ENCODE measurements at regions not wholly inside any gene's neighbourhood (a gene's known extent, or its start where the extent isn't known, plus 50 kb on each side); places are given as distances from the start of the nearest gene placed in this dataset.
"Not testable (repeated sequence)": the region's sequence is repeated elsewhere in the genome, so short reads cannot be mapped to it uniquely, and the experiment has no call there.

DNA sequence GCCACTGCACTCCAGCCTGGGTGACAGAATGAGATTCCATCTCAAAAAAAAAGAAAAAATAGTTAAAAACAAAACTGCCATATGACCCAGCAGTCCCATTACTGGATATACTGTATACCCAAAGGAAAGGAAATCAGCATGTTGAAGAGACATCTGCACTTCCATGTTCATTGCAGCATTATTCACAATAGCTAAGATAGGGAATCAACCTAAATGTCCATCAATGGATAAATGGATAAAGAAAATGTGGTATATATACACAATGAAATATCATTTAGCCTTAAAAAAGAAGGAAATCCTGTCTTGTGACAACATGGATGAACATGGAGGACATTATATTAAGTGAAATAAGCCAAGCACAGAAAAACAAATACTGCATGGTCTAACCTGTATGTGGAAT, 160.7 kb downstream of the DUSP6 start:
- DNase-seq (ENCODE audit: low read depth in 2 of 3, low spot score in 2 of 3) = not testable (repeated sequence)

DNA sequence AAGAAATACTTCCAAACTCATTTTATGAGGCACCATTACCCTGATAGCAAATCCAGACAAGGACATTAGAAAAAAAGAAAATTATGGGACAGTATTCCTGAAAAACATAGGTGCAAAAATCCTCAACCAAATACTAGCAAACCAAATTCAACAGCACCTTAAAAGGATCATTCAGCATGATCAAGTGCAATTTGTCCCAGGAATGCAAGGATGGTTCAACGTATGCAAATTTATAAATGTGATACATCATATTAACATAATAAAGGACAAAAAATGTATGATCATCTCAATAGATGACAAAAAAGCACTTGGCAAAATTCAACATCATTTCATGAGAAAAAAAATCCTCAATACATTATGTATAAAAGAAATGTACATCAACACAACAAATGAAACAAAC, 162.9 kb downstream of the DUSP6 start:
- DNase-seq (ENCODE audit: low read depth in 2 of 3, low spot score in 2 of 3) = no peak

DNA sequence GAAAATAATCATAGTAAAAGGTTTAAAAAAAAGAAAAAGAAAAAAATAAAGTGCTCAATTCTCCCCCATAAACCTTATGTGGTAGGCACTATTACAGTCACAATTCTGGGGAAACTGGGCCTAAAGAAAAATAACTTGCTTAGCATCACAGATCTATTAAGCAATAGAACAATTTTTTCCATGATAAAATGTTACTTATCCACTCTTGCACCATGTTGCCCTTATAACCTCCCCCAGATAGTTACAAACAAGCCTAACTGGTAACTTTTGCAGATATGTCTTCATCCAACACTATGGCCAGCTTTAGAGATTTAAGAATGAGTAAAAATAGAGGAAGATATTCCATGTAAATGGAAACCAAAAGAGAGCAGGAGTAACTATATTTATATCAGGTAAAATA, 164.8 kb downstream of the DUSP6 start:
- no peak for DNase-seq (ENCODE audit: low read depth in 2 of 3, low spot score in 2 of 3)

DNA sequence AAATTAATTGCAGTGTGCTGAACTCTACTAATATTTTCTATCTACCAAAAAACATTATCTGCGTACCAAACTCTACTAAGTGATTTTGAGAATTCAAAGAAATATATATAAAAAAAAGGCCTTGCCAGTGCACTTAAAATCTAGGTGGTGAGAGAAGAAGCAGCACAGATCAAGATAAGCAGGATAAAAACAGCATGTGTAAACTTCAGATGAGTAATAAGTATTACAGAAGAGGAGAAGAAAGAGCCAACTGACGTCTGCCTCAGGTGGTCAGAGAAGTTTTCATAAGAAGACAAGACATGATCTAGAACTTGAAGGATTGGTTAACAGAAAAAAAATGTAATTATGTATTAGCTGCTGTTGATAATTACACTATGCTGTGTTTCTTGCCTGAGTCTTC, 166.4 kb downstream of the DUSP6 start:
- no peak for DNase-seq (ENCODE audit: low read depth in 2 of 3, low spot score in 2 of 3)

DNA sequence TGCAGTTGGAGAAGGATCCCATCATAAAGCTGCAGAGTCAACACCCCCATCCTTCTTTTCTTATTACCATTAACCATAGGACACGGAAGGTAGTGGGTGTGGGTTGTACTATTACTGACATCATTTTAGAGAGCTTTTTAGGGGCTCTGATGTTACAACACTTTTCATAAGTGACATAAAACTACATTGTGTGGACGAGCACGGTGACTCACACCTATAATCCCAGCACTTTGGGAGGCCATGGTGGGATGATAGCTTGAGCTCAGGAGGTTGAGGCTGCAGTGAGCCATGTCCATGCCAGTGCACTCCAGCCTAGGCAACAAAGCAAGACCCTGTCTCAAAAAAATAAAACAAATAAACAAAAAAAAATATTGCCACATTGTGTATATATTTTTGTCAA, 167.1 kb downstream of the DUSP6 start:
- DNase-seq (ENCODE audit: low read depth in 2 of 3, low spot score in 2 of 3) = no peak

GRCh38 chr12:89183985-89184435, 168.3 kb downstream of the DUSP6 start:
- DNase-seq (ENCODE audit: low read depth in 2 of 3, low spot score in 2 of 3) = no peak

DNA sequence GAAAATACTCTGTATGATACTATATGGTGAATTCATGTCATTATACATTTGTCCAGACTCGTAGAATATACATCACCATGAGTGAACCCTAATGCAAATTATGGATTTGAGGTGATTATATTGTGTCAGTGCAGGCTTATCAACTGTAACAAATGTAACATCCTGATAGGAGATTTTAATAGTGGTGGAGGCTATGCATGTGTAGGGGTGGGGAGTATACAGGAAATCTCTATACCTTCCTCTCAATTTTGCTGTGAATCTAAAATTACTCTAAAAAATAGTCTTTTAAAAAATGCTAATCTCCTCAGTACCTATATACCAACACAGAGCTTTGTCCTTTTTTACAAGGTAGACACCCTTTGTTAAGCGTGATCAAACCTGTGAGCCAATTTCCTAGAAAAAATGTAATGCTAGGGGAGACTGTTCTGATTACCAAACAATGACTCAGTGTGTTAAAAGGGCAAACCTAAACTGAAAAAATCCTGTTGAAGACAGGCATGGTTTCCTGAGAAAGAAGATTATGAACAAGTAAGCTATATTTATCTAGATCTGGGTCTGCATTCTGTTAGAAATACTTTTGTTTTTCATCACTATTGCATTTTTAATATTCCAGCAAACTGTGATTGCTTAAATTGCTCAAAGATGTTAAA, 170.9 kb downstream of the DUSP6 start:
- DNase-seq (ENCODE audit: low read depth in 2 of 3, low spot score in 2 of 3) = no peak

DNA sequence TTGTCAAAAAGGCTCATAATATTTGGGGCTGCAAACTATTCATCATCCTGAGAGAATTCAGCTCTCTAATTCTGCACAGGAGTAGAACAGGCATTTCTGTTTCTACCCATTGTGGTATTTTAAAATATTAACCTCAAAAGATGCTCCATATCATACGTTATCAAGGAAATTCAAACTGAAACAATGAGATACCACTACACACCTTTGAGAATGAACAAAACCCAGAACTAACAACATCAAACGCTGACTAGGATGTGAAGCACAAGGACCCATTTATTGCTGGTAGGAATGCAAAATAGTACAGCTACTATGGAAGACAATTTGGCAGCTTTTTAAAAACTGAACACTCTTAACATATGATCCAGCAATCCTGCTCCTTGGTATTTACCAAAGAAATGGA, 171.8 kb downstream of the DUSP6 start:
- no peak for DNase-seq (ENCODE audit: low read depth in 2 of 3, low spot score in 2 of 3)

GRCh38 chr12:89179983-89180382, 172.3 kb downstream of the DUSP6 start:
- no peak for DNase-seq (ENCODE audit: low read depth in 2 of 3, low spot score in 2 of 3)

GRCh38 chr12:89179245-89179644, 173.1 kb downstream of the DUSP6 start:
- no peak for DNase-seq (ENCODE audit: low read depth in 2 of 3, low spot score in 2 of 3)

- no peak for DNase-seq (ENCODE audit: low read depth in 2 of 3, low spot score in 2 of 3)
These were observed 174.4 kb downstream of the DUSP6 start for GRCh38 chr12:89177802-89178395.

DNA sequence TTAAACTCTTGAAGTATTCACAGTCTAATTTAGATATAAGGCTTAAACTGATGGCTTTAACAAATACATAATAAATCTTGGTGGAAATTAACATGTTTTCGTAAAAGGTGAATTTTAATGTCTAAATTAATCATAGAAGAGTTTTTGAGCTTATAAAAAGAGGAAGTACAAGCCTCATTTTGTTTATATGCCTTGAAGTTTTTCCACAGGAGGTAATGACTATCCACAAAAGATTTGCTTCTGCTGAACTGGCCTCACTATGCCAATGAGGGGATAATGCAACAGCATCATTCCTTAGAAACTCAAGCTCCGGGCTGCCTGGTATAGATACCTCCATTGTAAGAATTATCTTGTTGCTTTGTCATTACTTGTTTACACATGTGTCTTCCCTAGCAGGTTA, 175.6 kb downstream of the DUSP6 start:
- no peak for DNase-seq (ENCODE audit: low read depth in 2 of 3, low spot score in 2 of 3)

DNA sequence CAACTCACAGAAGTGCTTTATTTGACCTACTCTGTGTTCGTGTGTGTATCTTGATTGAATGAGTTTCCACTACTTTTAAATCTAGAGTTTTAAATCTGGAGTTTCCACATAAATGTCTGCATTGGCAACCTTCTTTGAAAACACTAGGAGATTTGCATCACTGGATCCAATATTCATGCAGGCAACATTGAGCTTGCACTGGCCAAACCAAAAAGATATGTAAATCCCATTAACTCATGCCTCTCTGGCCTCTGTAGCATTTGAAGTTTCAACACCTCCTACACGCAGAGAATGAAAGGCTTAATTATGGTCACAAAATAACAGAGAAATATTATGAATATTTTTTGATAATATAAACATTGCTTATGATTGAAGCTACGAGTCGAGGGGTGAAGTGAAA, 178.6 kb downstream of the DUSP6 start:
- no peak for DNase-seq (ENCODE audit: low read depth in 2 of 3, low spot score in 2 of 3)

DNA sequence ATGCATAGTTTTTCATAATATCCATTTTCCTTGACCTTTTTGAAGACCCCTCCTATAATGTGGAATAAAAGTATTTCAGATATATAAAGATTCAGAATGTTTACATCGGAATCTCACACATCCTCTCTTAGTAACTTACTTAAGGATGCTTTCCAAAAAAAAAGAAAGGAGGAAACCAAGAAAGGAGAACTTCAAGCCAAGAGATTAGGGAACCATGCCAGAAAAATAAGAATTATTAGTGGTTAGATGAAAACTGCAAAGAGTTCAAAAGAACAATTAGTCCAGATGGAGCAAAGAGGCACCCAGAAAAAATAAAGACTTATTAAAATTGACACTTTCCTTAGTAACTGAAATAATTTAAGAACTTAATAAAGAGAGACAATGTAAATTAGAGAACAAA, 179.2 kb downstream of the DUSP6 start:
- no peak for DNase-seq (ENCODE audit: low read depth in 2 of 3, low spot score in 2 of 3)

DNA sequence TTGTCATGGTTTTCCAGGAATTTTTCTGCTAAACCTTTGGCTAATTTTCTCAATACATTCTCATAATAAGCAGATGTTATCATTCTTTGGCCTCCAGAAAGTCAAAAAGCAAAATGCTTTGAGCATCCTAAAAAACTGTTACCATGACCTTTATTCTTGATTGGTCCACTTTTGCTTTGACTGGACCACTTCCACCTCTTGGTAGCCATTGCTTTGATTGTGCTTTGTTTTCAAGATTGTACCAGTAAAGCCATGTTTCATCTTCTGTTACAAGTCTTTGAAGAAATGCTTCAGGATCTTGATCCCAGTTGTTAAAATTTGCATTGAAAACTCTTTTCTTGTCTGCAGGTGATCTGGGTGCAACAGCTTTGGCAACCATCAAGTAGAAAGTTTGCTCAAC, 180.1 kb downstream of the DUSP6 start:
- DNase-seq (ENCODE audit: low read depth in 2 of 3, low spot score in 2 of 3) = no peak

GRCh38 chr12:89169321-89169720, 183.0 kb downstream of the DUSP6 start:
- DNase-seq (ENCODE audit: low read depth in 2 of 3, low spot score in 2 of 3) = no peak

DNA sequence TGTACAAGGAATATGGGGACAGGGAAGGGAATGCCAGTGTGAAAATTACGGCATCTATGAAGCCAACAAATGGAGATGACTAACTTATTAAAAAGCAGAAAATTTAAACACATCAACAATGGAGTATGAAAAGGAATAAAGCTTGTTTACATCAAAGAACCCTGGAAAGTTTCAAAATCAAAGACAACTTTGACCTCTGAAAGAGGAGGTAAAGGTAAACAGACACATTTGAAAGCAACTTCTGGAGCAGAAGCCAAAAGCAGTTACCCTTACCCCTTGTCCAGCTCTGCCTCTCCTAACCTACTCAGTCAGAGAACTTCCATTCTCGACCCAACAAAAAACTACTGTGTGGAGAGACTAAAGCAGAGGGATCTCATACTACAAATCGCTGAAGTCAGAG, 184.3 kb downstream of the DUSP6 start:
- DNase-seq (ENCODE audit: low read depth in 2 of 3, low spot score in 2 of 3) = no peak

- DNase-seq (ENCODE audit: low read depth in 2 of 3, low spot score in 2 of 3) = no peak
These were observed 185.8 kb downstream of the DUSP6 start for GRCh38 chr12:89166525-89166934.

- DNase-seq (ENCODE audit: low read depth in 2 of 3, low spot score in 2 of 3) = no peak
These were observed 186.2 kb downstream of the DUSP6 start for GRCh38 chr12:89166121-89166520.

- DNase-seq (ENCODE audit: low read depth in 2 of 3, low spot score in 2 of 3) = no peak
These were observed 186.6 kb downstream of the DUSP6 start for GRCh38 chr12:89165703-89166102.

GRCh38 chr12:89163918-89164317, 188.4 kb downstream of the DUSP6 start:
- no peak for DNase-seq (ENCODE audit: low read depth in 2 of 3, low spot score in 2 of 3)

GRCh38 chr12:89162589-89163261, 189.6 kb downstream of the DUSP6 start:
- peak in 2 of 3 experiments; percentile 18 to 19 for DNase-seq (ENCODE audit: low read depth in 2 of 3, low spot score in 2 of 3)

DNA sequence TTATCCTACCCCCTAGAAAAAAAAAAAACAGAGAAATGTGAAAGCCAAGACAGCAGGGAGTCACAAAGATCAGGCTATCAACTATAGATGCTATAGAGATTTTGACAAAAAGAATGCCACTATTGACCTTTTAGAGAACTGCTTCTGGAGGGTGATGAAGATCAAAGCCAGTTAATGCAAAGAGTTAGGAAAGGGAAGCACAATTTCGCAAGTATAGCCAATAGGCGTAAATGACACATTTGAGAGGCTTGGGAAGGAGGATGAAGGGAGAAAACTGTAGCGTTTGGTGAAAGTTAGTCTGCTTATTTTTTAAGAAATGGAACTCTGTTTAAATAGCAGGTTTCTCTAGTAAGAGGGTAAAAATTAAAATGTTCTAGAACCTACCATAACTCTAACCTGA, 190.7 kb downstream of the DUSP6 start:
- DNase-seq (ENCODE audit: low read depth in 2 of 3, low spot score in 2 of 3) = no peak
